CD14-positive monocyte (primary cell): ENCODE measurements at regions not wholly inside any gene's neighbourhood (a gene's known extent, or its start where the extent isn't known, plus 50 kb on each side); places are given as distances from the start of the nearest gene placed in this dataset.

Source experiments
- DNase-seq, 3 donors: peaks; one replicate each; pipeline ENCODE4 v3.0.0-alpha.2; 2011 to 2022
- H2AFZ ChIP-seq: 2 replicates; pipeline ENCODE4 v1.6.0; 2012; ENCODE audit warnings: mild to moderate bottlenecking, low read depth, low read length, inconsistent platforms; ENCODE audit not compliant: insufficient read depth, poor library complexity, severe bottlenecking
- H3K27ac ChIP-seq, 2 donors: 1 replicate in 1 of 2; 2 replicates in 1 of 2; pipeline ENCODE4 v1.5.1; 2012 to 2013; ENCODE audit warnings: low read length in 2 of 2, control low read depth in 1 of 2, inconsistent platforms in 1 of 2, low read depth in 1 of 2, mild to moderate bottlenecking in 1 of 2
- H3K27me3 ChIP-seq, 2 donors: one replicate each; pipeline versions ENCODE4 v1.6.0 to v1.6.1; 2011 to 2013; ENCODE audit warnings: low read length in 2 of 2; ENCODE audit not compliant: control insufficient read depth in 2 of 2, insufficient read depth in 2 of 2
- H3K36me3 ChIP-seq, 2 donors: replicated peaks in 1 of 2; 1 replicate in 1 of 2; 2 replicates in 1 of 2; pipeline versions ENCODE4 v1.5.1 to v1.6.1; 2012 to 2013; ENCODE audit warnings: low read length in 2 of 2, control low read depth in 1 of 2, inconsistent platforms in 1 of 2, mild to moderate bottlenecking in 1 of 2; ENCODE audit not compliant: insufficient read depth in 2 of 2, control insufficient read depth in 1 of 2
- H3K4me1 ChIP-seq, 2 donors: 1 replicate in 1 of 2; 2 replicates in 1 of 2; pipeline versions ENCODE4 v1.5.1 to v1.6.1; 2012 to 2013; ENCODE audit warnings: low read length in 2 of 2, control low read depth in 1 of 2, inconsistent platforms in 1 of 2, mild to moderate bottlenecking in 1 of 2, moderate library complexity in 1 of 2; ENCODE audit not compliant: insufficient read depth in 2 of 2, control insufficient read depth in 1 of 2
- H3K4me2 ChIP-seq: replicated peaks from 2 replicates; pipeline ENCODE3; 2012; ENCODE audit warnings: low read length, moderate library complexity, mild to moderate bottlenecking; ENCODE audit not compliant: poor library complexity, severe bottlenecking; ENCODE audit errors: extremely low read depth
- H3K4me3 ChIP-seq, 3 experiments: fragments of 200-600 bp in 1 of 3; sonication (generic) in 1 of 3; replicated peaks in 1 of 3; 1 replicate in 2 of 3; 2 replicates in 1 of 3; pipeline ENCODE4 v1.5.1; 2011 to 2013; ENCODE audit warnings: low read length in 3 of 3, mild to moderate bottlenecking in 3 of 3, control low read depth in 2 of 3, low read depth in 2 of 3, inconsistent platforms in 1 of 3, moderate library complexity in 1 of 3
- H3K79me2 ChIP-seq: 2 replicates; pipeline ENCODE4 v1.6.0; 2012; ENCODE audit warnings: mild to moderate bottlenecking, control low read depth, inconsistent platforms, low read length, moderate library complexity; ENCODE audit not compliant: insufficient read depth
- H3K9ac ChIP-seq: 2 replicates; pipeline ENCODE4 v1.6.0; 2017; ENCODE audit warnings: low read length, mild to moderate bottlenecking; ENCODE audit not compliant: insufficient read depth, poor library complexity, severe bottlenecking
- H3K9me3 ChIP-seq, 2 donors: replicated peaks in 1 of 2; 1 replicate in 1 of 2; 2 replicates in 1 of 2; pipeline versions ENCODE4 v1.5.1 to v1.6.1; 2012 to 2013; ENCODE audit warnings: low read length in 2 of 2, control low read depth in 1 of 2; ENCODE audit not compliant: control insufficient read depth in 1 of 2, insufficient read depth in 1 of 2
- H4K20me1 ChIP-seq: 2 replicates; pipeline ENCODE4 v1.6.0; 2012; ENCODE audit warnings: mild to moderate bottlenecking, low read length, control low read depth, moderate library complexity; ENCODE audit not compliant: insufficient read depth
- H3K27ac Mint-ChIP-seq, 7 donors: one replicate each; pipeline ENCODE4 v1.8.0; 2020; ENCODE audit warnings: mild to moderate bottlenecking in 7 of 7, mixed read lengths in 7 of 7, moderate library complexity in 6 of 7, inconsistent platforms in 2 of 7
- H3K27me3 Mint-ChIP-seq, 3 donors: one replicate each; pipeline ENCODE4 v1.8.0; 2021 to 2022; ENCODE audit warnings: low read depth in 3 of 3, mild to moderate bottlenecking in 3 of 3, mixed read lengths in 3 of 3, moderate library complexity in 3 of 3, inconsistent platforms in 1 of 3
- H3K36me3 Mint-ChIP-seq, 2 donors: one replicate each; pipeline ENCODE4 v1.8.0; 2020; ENCODE audit warnings: mixed read lengths in 2 of 2, inconsistent platforms in 1 of 2, mild to moderate bottlenecking in 1 of 2
- H3K4me1 Mint-ChIP-seq: one replicate; pipeline ENCODE4 v1.8.0; 2020; ENCODE audit warnings: mild to moderate bottlenecking, mixed read lengths
- H3K4me3 Mint-ChIP-seq, 2 donors: one replicate each; pipeline ENCODE4 v1.8.0; 2020; ENCODE audit warnings: mild to moderate bottlenecking in 2 of 2, mixed read lengths in 2 of 2, moderate library complexity in 1 of 2
- H3K9me3 Mint-ChIP-seq, 7 donors: one replicate each; pipeline ENCODE4 v1.8.0; 2020 to 2022; ENCODE audit warnings: mixed read lengths in 7 of 7, mild to moderate bottlenecking in 6 of 7, moderate library complexity in 6 of 7, inconsistent platforms in 2 of 7
- CTCF ChIP-seq: fragments of 200-600 bp; IDR thresholded peaks from one replicate; pipeline ENCODE4 v1.8.0; 2022; ENCODE audit warnings: antibody characterized with exemption, mild to moderate bottlenecking
- WGBS: methylation state at CpG from one replicate; pipeline ENCODE4 v1.1.5; 2013; ENCODE audit warnings: missing lambda C conversion rate; ENCODE audit not compliant: insufficient coverage; 5-methylcytosine and 5-hydroxymethylcytosine counted together
- intact Hi-C, 2 donors: fragments of 100-400 bp; cut with micrococcal nuclease; formaldehyde crosslinking; loops; one replicate each; pipeline versions ENCODE4 v1.15.0 to v1.15.1; 2023

DNA sequence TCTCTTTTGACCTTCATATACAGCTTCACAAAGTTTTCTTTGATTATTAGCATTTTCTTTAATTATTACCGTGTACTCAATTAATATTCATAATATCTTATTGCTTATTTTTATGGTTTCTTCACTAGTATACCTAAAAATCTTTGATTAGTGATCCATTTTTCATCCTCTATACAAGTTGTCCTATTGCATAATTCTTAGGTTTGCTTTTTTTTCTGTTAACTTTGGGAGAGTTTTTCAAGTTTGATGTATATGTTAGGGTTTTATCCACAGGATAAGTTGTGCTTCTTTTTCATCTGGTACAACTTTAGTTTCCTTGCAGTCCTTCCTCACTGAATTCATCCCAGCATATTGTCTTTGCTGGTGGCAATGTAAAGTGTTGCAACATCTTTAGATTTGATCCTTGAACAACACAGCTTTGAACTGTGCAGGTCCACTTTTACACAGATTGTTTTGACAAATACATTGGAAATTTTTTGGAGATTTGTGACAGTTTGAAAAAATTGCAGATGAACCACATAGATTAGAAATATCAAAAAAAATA is 88.6 kb upstream of the NAV3 start:
- Histone ChIP-seq H4K20me1 (no peaks in the 10 kb centered on the region), H3K27me3 (no peaks in the 10 kb centered on the region), H3K9me3 (no peaks in the 10 kb centered on the region), H3K79me2 (no peaks in the 10 kb centered on the region), H3K4me3 (no peak overlapping the region), H3K27ac (no peak overlapping the region), H3K4me1 (no peaks in the 10 kb centered on the region), H3K36me3 (no peaks in the 10 kb centered on the region), H2AFZ (no peak overlapping the region), H3K4me2 (no peak overlapping the region), H3K9ac (no peak overlapping the region)
- WGBS, result no CpG with 5 or more reads among the region's 1 CpG
- intact Hi-C loops, result no loop called here
- no peak for TF ChIP-seq CTCF
- Mint-ChIP-seq H3K27me3 (peaks cover 0 to 3% (median 0%) of the 10 kb centered on the region in 3 donors), H3K27ac (no peak overlapping the region), H3K4me1 (no peaks in the 10 kb centered on the region), H3K9me3 (peaks cover 0 to 7% (median 0%) of the 10 kb centered on the region in 7 donors), H3K36me3 (no peaks in the 10 kb centered on the region), H3K4me3 (no peak overlapping the region)
- no peak for DNase-seq

- Histone ChIP-seq H3K4me2 (no peak overlapping the region), H3K9ac (no peak overlapping the region), H2AFZ (no peak overlapping the region), H3K4me1 (no peaks in the 10 kb centered on the region), H3K9me3 (peaks cover 3 to 4% of the 10 kb centered on the region in 2 donors), H3K79me2 (no peaks in the 10 kb centered on the region), H3K27ac (no peak overlapping the region), H3K36me3 (no peaks in the 10 kb centered on the region), H4K20me1 (no peaks in the 10 kb centered on the region), H3K27me3 (no peaks in the 10 kb centered on the region), H3K4me3 (no peak overlapping the region)
- Mint-ChIP-seq H3K27me3 (peaks cover 0 to 3% (median 0%) of the 10 kb centered on the region in 3 donors), H3K27ac (no peak overlapping the region), H3K9me3 (peaks cover 0 to 11% (median 1%) of the 10 kb centered on the region in 7 donors), H3K4me1 (no peaks in the 10 kb centered on the region), H3K4me3 (no peak overlapping the region), H3K36me3 (no peaks in the 10 kb centered on the region)
- no peak for TF ChIP-seq CTCF
- intact Hi-C loops, result no loop called here
- no peak for DNase-seq
- 86% methylated on average over 2 of the region's 6 CpGs for WGBS
Observed at GRCh38 chr12:77736219-77736965, 94.3 kb upstream of the NAV3 start.
